ENCODE measurements at regions not wholly inside any gene's neighbourhood (a gene's known extent, or its start where the extent isn't known, plus 50 kb on each side); places are given as distances from the start of the nearest gene placed in this dataset.

DNA sequence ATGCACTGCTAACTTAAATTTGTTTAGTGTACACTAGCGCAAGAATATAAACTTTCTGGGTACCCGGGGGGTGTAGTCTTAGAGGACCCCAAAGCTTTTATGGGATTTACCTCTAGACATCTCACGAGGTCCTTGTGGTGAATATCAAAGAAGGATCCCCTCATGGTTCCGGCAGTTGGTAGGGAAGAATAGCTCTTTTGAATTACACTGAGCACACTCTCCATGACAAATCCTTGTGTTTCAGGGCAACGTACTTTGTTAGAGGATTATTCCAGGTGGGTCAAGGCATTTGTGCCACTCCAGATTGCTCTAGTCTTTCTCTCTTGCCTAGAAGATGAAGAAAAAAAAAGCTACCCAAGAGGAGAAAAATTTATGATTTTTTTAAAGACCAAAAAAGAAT, 387.6 kb downstream of the PDHA2 start:
- H4K20me1 ChIP-seq (ENCODE audit: control insufficient read depth, extremely low read depth, insufficient read depth, low read length), result no peaks in the 10 kb centered on the region
- H3K9me1 ChIP-seq (ENCODE audit: control insufficient read depth, extremely low read depth, insufficient read depth, low read length), result no peaks in the 10 kb centered on the region
- H3K9me3 ChIP-seq (ENCODE audit: control insufficient read depth, low read depth, low read length), result no peaks in the 10 kb centered on the region
- FAIRE-seq, result no peak
- DNase-seq (ENCODE audit: low read depth, low spot score), result no peak
- no peaks in the 10 kb centered on the region for H3K27me3 ChIP-seq (ENCODE audit: control insufficient read depth, extremely low read depth, insufficient read depth, low read length)
- H3K79me2 ChIP-seq (ENCODE audit: control insufficient read depth, insufficient read depth, low read length), result no peaks in the 10 kb centered on the region
- no peak overlapping the region for H3K9ac ChIP-seq (ENCODE audit: control insufficient read depth, extremely low read depth, insufficient read depth, low read length)
- H2AFZ ChIP-seq (ENCODE audit: control insufficient read depth, low read length), result no peak overlapping the region
- H3K4me1 ChIP-seq (ENCODE audit: control insufficient read depth, extremely low read depth, insufficient read depth, low read length), result no peaks in the 10 kb centered on the region
- H3K4me2 ChIP-seq (ENCODE audit: control insufficient read depth, extremely low read depth, insufficient read depth, low read depth, low read length), result no peak overlapping the region
- H3K27ac ChIP-seq (ENCODE audit: control insufficient read depth, insufficient read depth, low read length), result no peak overlapping the region
- H3K4me3 ChIP-seq (ENCODE audit: control insufficient read depth in 2 of 3, extremely low read depth in 1 of 3, insufficient read depth in 2 of 3, low read depth in 1 of 3, low read length in 3 of 3), result no peak overlapping the region
- no peaks in the 10 kb centered on the region for H3K36me3 ChIP-seq (ENCODE audit: control insufficient read depth in 2 of 2, extremely low read depth in 1 of 2, insufficient read depth in 2 of 2, low read length in 2 of 2)
- TF ChIP-seq, protein P1, sequence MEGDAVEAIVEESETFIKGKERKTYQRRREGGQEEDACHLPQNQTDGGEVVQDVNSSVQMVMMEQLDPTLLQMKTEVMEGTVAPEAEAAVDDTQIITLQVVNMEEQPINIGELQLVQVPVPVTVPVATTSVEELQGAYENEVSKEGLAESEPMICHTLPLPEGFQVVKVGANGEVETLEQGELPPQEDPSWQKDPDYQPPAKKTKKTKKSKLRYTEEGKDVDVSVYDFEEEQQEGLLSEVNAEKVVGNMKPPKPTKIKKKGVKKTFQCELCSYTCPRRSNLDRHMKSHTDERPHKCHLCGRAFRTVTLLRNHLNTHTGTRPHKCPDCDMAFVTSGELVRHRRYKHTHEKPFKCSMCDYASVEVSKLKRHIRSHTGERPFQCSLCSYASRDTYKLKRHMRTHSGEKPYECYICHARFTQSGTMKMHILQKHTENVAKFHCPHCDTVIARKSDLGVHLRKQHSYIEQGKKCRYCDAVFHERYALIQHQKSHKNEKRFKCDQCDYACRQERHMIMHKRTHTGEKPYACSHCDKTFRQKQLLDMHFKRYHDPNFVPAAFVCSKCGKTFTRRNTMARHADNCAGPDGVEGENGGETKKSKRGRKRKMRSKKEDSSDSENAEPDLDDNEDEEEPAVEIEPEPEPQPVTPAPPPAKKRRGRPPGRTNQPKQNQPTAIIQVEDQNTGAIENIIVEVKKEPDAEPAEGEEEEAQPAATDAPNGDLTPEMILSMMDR (optimal IDR thresholded peaks at IDR 0.05 in 1 of 3, IDR thresholded peaks at IDR 0.05 in 1 of 3, conservative IDR thresholded peaks at IDR 0.05 in 1 of 3; ENCODE audit: extremely low read depth in 1 of 3, insufficient read depth in 2 of 3, low read length in 3 of 3), result no peak
- TF ChIP-seq EZH2 (IDR thresholded peaks at IDR 0.05; ENCODE audit: low read length), result no peak
- dilution Hi-C loops (cut with MboI; ENCODE audit: extremely low pct_ligation_motif_present, low sequenced_read_pairs), result no loop called here

DNA sequence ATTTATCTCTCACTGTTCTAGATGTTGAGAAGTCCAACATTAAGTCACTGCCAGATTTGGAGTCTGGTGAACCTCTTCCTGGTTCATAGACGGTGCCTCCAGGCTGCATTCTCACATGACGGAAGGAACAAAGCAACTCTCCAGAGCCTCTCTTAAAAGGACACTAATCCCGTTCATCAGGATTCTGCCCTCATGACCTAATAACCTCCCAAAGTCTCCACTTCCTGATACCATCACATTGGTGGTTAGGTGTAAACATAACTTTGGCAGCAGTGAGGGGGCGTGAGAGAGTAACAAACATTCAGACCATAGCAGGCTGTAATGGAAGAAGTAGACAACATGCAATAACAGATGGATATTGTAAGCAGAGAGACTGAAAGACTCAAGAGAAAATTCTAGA, 388.6 kb downstream of the PDHA2 start:
- H2AFZ ChIP-seq (ENCODE audit: control insufficient read depth, low read length), result no peak overlapping the region
- TF ChIP-seq, protein P1 (optimal IDR thresholded peaks at IDR 0.05 in 1 of 3, IDR thresholded peaks at IDR 0.05 in 1 of 3, conservative IDR thresholded peaks at IDR 0.05 in 1 of 3; ENCODE audit: extremely low read depth in 1 of 3, insufficient read depth in 2 of 3, low read length in 3 of 3), result no peak
- no peak for TF ChIP-seq EZH2 (IDR thresholded peaks at IDR 0.05; ENCODE audit: low read length)
- H3K27me3 ChIP-seq (ENCODE audit: control insufficient read depth, extremely low read depth, insufficient read depth, low read length), result no peaks in the 10 kb centered on the region
- no peaks in the 10 kb centered on the region for H3K4me1 ChIP-seq (ENCODE audit: control insufficient read depth, extremely low read depth, insufficient read depth, low read length)
- H3K79me2 ChIP-seq (ENCODE audit: control insufficient read depth, insufficient read depth, low read length), result no peaks in the 10 kb centered on the region
- DNase-seq (ENCODE audit: low read depth, low spot score) (no peak), FAIRE-seq (no peak)
- no peaks in the 10 kb centered on the region for H4K20me1 ChIP-seq (ENCODE audit: control insufficient read depth, extremely low read depth, insufficient read depth, low read length)
- no peak overlapping the region for H3K27ac ChIP-seq (ENCODE audit: control insufficient read depth, insufficient read depth, low read length)
- H3K4me3 ChIP-seq (ENCODE audit: control insufficient read depth in 2 of 3, extremely low read depth in 1 of 3, insufficient read depth in 2 of 3, low read depth in 1 of 3, low read length in 3 of 3), result no peak overlapping the region
- no peaks in the 10 kb centered on the region for H3K36me3 ChIP-seq (ENCODE audit: control insufficient read depth in 2 of 2, extremely low read depth in 1 of 2, insufficient read depth in 2 of 2, low read length in 2 of 2)
- H3K9me3 ChIP-seq (ENCODE audit: control insufficient read depth, low read depth, low read length), result no peaks in the 10 kb centered on the region
- no peak overlapping the region for H3K9ac ChIP-seq (ENCODE audit: control insufficient read depth, extremely low read depth, insufficient read depth, low read length)
- H3K9me1 ChIP-seq (ENCODE audit: control insufficient read depth, extremely low read depth, insufficient read depth, low read length), result no peaks in the 10 kb centered on the region
- no peak overlapping the region for H3K4me2 ChIP-seq (ENCODE audit: control insufficient read depth, extremely low read depth, insufficient read depth, low read depth, low read length)
- dilution Hi-C loops (cut with MboI; ENCODE audit: extremely low pct_ligation_motif_present, low sequenced_read_pairs), result no loop called here

Measured in keratinocyte (primary cell).